NOMO-1 (cell line): ENCODE measurements at regions not wholly inside any gene's neighbourhood (a gene's known extent, or its start where the extent isn't known, plus 50 kb on each side); places are given as distances from the start of the nearest gene placed in this dataset.
A peak's percentile ranks its signal among the peaks of the same experiment; 100 is the strongest.

Source experiments
- DNase-seq, 2 experiments: peaks; one replicate each; lab custom pipeline; 2025; ENCODE audit not compliant: unreplicated experiment in 2 of 2; lab: John Stamatoyannopoulos, UW

GRCh38 chr16:11401161-11402050 lies 56.1 kb downstream of the RMI2 start:
- no peak for DNase-seq

DNA sequence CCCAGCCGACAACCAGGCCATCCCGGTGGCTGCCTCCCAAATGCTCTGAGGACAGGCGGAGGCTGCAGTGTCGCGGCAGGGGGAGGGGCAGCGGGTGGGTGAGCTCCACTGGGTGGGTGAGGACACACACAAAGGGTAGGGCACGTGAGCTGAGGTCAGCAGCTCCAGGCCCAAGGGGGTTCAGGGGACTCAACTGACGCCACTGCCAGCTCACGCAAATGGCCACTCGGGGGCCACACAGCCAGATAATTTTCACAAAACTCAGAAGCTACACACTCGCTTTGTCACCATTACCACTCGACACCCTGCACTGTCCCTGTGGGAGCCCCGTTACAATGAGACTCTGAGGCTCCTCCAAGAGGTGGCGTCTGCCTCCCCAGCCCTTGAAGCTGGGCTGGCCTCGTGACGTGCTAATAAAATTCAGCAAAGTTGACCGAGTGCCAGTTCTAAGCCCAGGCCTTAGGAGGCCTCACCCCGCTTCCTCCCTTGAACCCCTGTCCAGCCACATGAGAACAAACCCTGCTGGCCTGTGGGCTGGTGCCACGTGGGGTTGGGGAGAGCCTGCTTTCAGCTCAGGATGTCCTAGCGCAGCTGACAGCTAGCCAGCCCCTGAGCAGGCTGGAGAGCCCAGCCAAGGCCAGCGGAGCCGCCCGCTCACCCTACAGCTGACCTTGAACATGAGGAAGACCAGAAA lies 56.9 kb downstream of the RMI2 start:
- DNase-seq, result no peak

- no peak for DNase-seq
Observed at GRCh38 chr16:11402745-11403533, 57.7 kb downstream of the RMI2 start.

DNA sequence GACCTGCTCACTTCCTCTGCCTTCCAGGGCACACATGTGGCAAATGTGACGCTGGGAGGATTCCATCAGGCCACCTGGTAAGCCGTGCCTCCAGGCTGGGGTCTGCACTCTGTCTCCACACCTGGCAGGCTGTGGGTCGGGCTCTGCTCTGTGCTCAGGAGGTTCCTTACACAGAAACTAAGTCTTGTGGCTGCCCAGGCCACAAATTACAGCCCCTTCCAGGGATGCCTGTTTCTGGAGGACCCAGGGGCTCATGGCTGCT lies 58.2 kb downstream of the RMI2 start:
- no peak for DNase-seq

DNA sequence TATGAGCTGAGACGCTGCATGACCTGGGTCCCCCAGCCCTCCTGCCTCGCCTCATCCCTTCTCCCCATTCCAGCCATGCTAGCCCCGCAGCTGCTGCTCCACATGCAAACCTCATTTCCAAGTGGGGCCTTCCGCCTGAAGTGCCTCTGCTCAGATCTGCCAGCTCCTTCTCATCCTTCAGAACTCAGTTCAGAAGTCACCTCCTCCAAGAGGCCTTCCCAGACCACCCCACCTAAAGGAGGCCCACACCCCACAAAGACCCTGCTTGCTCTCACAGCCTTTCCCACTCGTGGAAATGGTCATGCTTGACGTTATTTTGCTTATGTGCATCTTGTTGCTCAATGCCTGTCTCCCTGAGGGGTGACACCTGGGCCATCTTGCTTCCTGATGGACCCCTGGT lies 58.7 kb downstream of the RMI2 start:
- DNase-seq, result no peak

DNA sequence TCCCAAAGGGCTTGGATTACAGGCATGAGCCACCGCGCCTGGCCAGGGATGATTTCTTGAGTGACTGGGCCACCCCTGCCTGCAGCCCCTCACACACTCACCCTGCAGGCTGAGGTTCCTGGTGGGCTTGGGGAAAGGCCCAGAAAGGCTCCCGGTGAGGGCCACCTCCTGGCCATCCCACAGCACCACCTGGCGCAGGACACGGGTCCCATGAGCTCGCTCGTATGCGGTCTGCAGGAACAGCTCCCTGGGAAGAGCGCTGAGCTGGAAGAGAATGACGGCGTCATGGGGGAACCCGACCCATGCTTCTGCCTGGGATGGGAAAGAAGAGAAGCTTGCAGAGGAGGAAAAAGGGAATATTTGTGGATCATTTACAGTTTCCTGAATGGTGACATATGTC lies 59.3 kb downstream of the RMI2 start:
- DNase-seq, result no peak

DNA sequence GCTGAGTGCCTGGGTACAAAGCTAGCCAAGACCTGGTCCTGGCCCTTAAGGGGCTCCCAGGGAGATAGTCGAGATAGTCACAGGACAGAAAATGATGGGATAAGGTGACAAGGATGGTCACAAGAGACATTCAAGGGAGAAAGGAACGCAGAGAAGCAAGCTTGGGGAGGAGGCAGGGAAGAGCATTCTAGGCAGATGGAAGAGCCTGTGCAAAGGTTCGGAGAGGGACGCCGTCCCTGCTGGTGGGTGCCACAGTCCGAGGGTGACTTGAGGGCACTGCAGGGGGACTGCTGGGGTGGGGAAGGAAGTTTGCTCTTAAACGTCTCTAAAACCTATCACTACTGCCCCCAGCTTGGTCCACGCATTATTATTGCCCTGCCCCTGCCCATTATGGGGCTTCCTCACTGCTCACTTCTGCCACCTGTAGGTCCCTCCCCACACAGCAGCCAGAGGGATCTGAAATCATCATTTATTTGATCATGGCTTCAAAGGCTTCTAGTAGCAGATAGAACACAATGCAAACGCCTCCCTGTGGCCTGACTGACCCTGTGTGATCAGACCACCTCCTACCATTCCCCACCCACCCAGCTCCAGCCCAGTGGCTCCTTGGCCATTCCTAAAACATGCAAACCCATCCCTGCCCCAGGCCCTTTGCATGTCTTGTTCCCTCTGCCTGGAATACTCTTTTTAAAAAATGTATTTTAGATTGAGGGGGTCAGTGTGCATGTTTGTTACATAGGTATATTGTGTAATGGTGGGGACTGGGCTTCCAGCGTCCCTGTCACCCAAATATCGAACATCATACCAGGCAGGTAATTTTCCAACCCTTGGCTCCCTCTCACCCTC lies 60.3 kb downstream of the RMI2 start:
- DNase-seq, result peak; percentile 25 to 36

- DNase-seq, result no peak
Observed at GRCh38 chr16:11406177-11406560, 60.9 kb downstream of the RMI2 start.

DNA sequence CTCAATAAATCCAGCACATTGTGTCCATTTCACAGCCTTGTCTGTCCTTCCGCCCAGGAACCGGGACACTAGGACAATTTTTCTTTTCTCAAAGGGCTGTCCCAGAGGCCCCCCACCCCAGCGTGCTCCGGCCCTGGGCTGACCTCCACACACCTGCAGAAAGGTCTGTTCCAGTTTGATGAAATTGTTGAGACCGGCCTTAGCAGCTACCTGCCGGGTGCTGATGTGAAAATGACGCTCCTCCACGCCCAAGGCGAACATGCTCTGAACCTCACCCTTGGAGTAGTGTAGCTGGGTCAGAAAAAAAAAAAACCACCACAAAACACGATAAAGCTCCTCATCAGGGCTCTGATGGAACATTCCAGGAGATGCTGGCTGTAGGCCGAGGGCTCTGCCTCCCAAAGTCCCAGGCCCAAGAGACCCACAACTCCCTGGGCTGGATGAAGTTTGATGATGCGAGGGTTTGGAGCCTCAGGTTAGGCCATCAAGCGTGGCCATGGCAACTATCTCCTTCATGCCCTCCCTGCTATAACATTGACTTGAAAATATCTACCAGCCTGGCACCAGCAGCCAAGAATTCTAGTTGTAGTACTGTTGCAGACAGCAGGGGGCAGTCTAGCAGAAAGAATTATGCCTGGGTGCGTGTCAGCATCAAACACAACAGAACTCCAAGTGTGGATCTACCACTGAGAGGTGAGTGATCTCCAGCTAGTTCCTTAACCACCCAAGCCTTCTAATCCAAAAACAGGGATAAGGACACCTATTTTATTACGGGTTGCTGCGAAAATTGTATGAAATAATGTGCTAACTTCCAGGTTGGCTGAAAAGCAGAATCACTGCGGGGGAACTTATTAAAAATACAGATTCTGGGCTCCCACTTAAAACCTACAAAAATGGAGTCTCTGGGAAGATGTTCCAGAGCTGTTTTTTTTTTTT lies 62.1 kb downstream of the RMI2 start:
- peak; percentile 56 to 59 for DNase-seq

DNA sequence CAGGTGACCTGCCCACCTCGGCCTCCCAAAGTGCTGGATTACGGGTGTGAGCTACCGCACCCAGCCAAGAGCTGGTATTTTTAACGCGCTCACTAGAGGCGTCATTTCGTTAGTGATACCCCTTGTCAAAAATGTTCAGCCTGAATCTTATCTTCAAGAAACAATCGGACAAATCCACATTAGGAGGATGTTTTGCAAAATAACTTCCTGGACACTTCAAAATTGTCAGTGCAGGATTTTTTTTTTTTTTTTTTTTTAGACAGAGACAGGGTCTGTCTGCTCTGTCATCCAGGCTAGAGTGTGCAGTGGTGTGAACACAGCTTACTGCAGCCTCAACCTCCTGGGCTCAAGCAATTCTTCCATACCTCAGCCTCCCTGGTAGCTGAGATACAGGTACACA lies 63.0 kb downstream of the RMI2 start:
- DNase-seq, result no peak

- DNase-seq, result no peak
Observed at GRCh38 chr16:11409398-11409797, 64.1 kb downstream of the RMI2 start.

GRCh38 chr16:11410376-11411058 lies 65.3 kb downstream of the RMI2 start:
- no peak for DNase-seq

DNA sequence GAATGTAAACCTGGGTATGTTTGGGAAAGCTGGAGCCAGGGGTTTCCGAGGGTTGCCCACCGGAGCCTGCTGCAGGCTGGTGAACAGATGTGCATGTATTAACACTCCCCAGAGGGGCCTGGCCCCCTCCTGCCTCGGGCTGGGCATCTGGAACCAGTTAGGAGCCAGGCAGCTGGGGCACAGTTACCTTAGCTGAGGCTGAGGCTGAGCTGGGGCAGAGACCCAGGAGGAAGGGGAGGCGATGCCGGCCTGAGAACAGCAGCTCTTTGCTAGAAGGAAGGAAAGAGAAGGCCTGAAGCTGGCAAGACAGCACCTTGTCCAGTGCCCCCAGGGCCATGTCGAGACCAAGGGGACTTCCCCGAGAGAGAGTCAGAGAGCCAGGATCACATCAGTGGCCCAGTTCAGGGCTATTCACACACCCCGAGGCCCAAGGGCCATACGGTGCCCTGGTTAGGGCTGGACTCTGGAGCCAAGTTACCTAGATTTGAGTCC lies 65.8 kb downstream of the RMI2 start:
- no peak for DNase-seq

- DNase-seq, result no peak
Observed at GRCh38 chr16:11412175-11412904, 67.1 kb downstream of the RMI2 start.

GRCh38 chr16:11412965-11413887 lies 68.0 kb downstream of the RMI2 start:
- DNase-seq, result no peak

DNA sequence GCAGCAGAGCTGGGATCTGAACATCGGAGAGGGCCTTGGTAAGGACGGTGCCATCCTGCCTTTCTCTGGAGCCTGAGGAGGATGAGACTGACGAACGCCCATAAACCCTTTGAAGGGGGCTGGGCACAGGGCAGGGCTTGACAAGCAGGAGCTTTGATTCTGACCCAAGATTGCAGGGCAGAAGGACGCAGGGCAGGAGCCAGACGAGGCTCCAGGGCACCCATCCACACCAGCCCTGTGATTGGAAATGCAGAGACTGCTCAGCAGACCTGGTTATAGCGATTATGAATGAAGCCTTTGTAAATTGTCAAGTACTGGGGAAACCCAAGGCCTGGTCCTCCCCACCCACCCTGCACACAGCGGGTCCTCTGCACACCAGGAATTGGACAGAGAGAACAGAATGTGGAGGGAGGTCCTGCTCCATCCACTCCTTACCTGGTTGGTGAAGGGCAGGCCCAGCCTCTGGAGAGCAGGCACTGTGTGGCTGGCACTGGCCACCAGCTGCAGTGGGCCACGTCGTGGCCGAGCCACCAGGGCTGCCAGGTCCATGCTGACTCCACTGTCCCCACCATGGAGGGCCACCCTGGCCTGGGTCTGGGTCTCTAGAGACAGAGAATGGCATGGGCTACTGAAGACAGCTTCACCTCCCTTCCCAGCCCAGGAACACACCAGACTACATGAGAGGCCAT lies 68.8 kb downstream of the RMI2 start:
- DNase-seq, result no peak
